ENCODE measurements at regions not wholly inside any gene's neighbourhood (a gene's known extent, or its start where the extent isn't known, plus 50 kb on each side); places are given as distances from the start of the nearest gene placed in this dataset.

DNA sequence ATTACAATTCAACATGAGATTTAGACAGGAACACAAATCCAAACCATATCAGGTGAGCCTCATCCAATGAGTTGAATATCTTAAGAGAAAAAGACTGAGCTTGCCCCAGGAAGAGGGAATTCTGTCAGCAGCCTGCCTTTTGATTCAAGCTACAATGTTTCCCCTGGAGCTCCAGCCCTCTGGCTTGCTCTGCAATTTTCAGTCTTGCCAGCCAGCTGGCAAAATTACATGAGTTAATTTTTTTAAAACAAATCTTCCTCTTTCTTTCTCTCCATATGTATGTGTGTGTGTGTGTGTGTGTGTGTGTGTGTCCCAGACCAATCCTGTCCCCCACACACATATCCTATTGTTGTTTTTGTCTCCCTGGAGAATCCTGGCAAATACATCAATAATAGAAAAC, 313.2 kb downstream of the CDH10 start:
- no peaks in the 10 kb centered on the region for H4K20me1 ChIP-seq (replicated peaks; ENCODE audit: control insufficient read depth, insufficient read depth, low read length)
- H3K79me2 ChIP-seq (ENCODE audit: control insufficient read depth, insufficient read depth, low read length): no peaks in the 10 kb centered on the region
- H3K9ac ChIP-seq (ENCODE audit: insufficient read depth in 1 of 2, low read depth in 2 of 2, low read length in 2 of 2): no peak overlapping the region
- H3K4me2 ChIP-seq (ENCODE audit: insufficient read depth, low read length): no peak overlapping the region
- DNase-seq (ENCODE audit: extremely low read depth in 1 of 4, low spot score in 3 of 4): no peak
- no peaks in the 10 kb centered on the region for H3K4me1 ChIP-seq (replicated peaks in 1 of 2; ENCODE audit: control insufficient read depth in 2 of 2, insufficient read depth in 2 of 2, low read length in 2 of 2)
- no peak overlapping the region for H3K4me3 ChIP-seq
- intact Hi-C loops (cut with micrococcal nuclease): no loop called here
- H3K27ac ChIP-seq (ENCODE audit: extremely low read depth, low read depth, low read length): no peak overlapping the region
- in situ Hi-C loops (cut with MboI): no loop called here
- no peak for FAIRE-seq
- no peaks in the 10 kb centered on the region for H3K9me1 ChIP-seq (ENCODE audit: control insufficient read depth, insufficient read depth, low read length)
- ChIA-PET CTCF (ENCODE audit: low intra/inter-chr PET ratio) (no interaction called here), POLR2A (no interaction called here)
- no peak for ATAC-seq
- no peaks in the 10 kb centered on the region for H3K27me3 ChIP-seq (ENCODE audit: control insufficient read depth in 2 of 2, insufficient read depth in 2 of 2, low read length in 2 of 2)
- BruUV-seq (replicated peaks): no TSS peak
- no peak for TF ChIP-seq MBD2 (IDR thresholded peaks at IDR 0.05; ENCODE audit: borderline replicate concordance, low read depth)
- no peak for TF ChIP-seq NFXL1 (CRISPR knock-in tag; IDR thresholded peaks at IDR 0.05)
- no peak for TF ChIP-seq DMBX1 (CRISPR knock-in tag; IDR thresholded peaks at IDR 0.05; ENCODE audit: borderline replicate concordance)
- TF ChIP-seq ZNF431 (CRISPR knock-in tag; IDR thresholded peaks at IDR 0.05): no peak
- TF ChIP-seq ZNF583 (CRISPR knock-in tag; IDR thresholded peaks at IDR 0.05): no peak
- TF ChIP-seq, protein P1, sequence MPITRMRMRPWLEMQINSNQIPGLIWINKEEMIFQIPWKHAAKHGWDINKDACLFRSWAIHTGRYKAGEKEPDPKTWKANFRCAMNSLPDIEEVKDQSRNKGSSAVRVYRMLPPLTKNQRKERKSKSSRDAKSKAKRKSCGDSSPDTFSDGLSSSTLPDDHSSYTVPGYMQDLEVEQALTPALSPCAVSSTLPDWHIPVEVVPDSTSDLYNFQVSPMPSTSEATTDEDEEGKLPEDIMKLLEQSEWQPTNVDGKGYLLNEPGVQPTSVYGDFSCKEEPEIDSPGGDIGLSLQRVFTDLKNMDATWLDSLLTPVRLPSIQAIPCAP (CRISPR knock-in tag; IDR thresholded peaks at IDR 0.05; ENCODE audit: borderline replicate concordance): no peak
- TF ChIP-seq HLTF (IDR thresholded peaks at IDR 0.05): no peak
- TF ChIP-seq FOXJ3 (CRISPR knock-in tag; IDR thresholded peaks at IDR 0.05): no peak
- TF ChIP-seq ZFP1 (CRISPR knock-in tag; IDR thresholded peaks at IDR 0.05): no peak
- no peak for TF ChIP-seq MXI1 (IDR thresholded peaks at IDR 0.05; ENCODE audit: low read depth, low read length)
- TF ChIP-seq, protein P2, sequence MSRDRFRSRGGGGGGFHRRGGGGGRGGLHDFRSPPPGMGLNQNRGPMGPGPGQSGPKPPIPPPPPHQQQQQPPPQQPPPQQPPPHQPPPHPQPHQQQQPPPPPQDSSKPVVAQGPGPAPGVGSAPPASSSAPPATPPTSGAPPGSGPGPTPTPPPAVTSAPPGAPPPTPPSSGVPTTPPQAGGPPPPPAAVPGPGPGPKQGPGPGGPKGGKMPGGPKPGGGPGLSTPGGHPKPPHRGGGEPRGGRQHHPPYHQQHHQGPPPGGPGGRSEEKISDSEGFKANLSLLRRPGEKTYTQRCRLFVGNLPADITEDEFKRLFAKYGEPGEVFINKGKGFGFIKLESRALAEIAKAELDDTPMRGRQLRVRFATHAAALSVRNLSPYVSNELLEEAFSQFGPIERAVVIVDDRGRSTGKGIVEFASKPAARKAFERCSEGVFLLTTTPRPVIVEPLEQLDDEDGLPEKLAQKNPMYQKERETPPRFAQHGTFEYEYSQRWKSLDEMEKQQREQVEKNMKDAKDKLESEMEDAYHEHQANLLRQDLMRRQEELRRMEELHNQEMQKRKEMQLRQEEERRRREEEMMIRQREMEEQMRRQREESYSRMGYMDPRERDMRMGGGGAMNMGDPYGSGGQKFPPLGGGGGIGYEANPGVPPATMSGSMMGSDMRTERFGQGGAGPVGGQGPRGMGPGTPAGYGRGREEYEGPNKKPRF (IDR thresholded peaks at IDR 0.05; ENCODE audit: low read depth, low read length): no peak
- TF ChIP-seq CC2D1A (IDR thresholded peaks at IDR 0.05): no peak
- no peak for TF ChIP-seq SMAD1 (IDR thresholded peaks at IDR 0.05; ENCODE audit: low read depth, low read length, partially characterized antibody)
- no peak for TF ChIP-seq ZC3H11A (IDR thresholded peaks at IDR 0.05; ENCODE audit: low read depth, low read length)
- no peak for TF ChIP-seq HIVEP1 (CRISPR knock-in tag; IDR thresholded peaks at IDR 0.05)
- TF ChIP-seq, protein P3, sequence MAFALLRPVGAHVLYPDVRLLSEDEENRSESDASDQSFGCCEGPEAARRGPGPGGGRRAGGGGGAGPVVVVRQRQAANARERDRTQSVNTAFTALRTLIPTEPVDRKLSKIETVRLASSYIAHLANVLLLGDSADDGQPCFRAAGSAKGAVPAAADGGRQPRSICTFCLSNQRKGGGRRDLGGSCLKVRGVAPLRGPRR (CRISPR knock-in tag; IDR thresholded peaks at IDR 0.05): no peak
- H2AFZ ChIP-seq (ENCODE audit: low read depth, low read length): no peak overlapping the region
- no peaks in the 10 kb centered on the region; the same call in 1 of the 2 replicates for H3K9me3 ChIP-seq (replicated peaks; ENCODE audit: control insufficient read depth, insufficient read depth, low read depth, low read length)
- H3K36me3 ChIP-seq (ENCODE audit: control insufficient read depth, insufficient read depth, low read length): no peaks in the 10 kb centered on the region
